GM19328 (cell line): ENCODE measurements at regions not wholly inside any gene's neighbourhood (a gene's known extent, or its start where the extent isn't known, plus 50 kb on each side); places are given as distances from the start of the nearest gene placed in this dataset.

ENCODE experiments used
- ATAC-seq: cut with Tn5 transposase; IDR thresholded peaks from one replicate; pipeline ENCODE4 v1.9.1; 2021; ENCODE audit warnings: mild to moderate bottlenecking, moderate library complexity; ENCODE audit not compliant: unreplicated experiment

GRCh38 chr6:14250573-14250972, 133.0 kb downstream of the CD83 start:
- no peak for ATAC-seq

- no peak for ATAC-seq
Measured at GRCh38 chr6:14252271-14252850, 134.8 kb downstream of the CD83 start.

GRCh38 chr6:14254505-14254904, 136.9 kb downstream of the CD83 start:
- ATAC-seq = peak; percentile 78

GRCh38 chr6:14255916-14256315, 138.3 kb downstream of the CD83 start:
- ATAC-seq = no peak

- no peak for ATAC-seq
Measured at GRCh38 chr6:14258117-14258516, 140.5 kb downstream of the CD83 start.

- no peak for ATAC-seq
Measured at GRCh38 chr6:14258695-14259593, 141.4 kb downstream of the CD83 start.

GRCh38 chr6:14259594-14260152, 142.1 kb downstream of the CD83 start:
- ATAC-seq = no peak

GRCh38 chr6:14260839-14261238, 143.3 kb downstream of the CD83 start:
- ATAC-seq = no peak

DNA sequence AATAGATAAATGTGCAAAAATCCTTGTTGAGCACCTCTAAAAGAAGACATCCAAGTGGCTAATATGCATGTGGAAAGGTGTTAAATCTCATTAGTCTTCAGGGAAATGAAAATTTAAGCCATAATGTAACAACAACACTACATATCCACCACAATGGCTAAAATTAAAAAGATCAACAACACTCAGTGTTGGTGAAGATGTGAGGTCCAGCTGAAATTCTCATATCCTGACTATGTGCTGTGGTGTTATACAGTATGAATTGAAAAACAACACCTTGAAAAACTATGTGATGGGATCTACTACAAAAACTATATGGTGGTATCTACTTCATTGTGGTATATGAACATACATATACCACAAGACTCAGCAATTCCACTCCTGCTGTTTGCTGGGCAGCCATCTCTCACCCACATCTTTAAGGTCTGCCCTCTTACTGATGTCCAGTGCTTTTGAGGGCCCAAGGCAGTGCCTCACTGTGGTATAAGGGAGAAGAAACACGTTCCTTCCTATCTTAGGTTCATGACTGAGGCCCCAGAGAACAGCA, 146.4 kb downstream of the CD83 start:
- no peak for ATAC-seq

GRCh38 chr6:14265049-14266021, 147.8 kb downstream of the CD83 start:
- ATAC-seq = no peak

GRCh38 chr6:14266266-14266665, 148.7 kb downstream of the CD83 start:
- ATAC-seq = no peak

DNA sequence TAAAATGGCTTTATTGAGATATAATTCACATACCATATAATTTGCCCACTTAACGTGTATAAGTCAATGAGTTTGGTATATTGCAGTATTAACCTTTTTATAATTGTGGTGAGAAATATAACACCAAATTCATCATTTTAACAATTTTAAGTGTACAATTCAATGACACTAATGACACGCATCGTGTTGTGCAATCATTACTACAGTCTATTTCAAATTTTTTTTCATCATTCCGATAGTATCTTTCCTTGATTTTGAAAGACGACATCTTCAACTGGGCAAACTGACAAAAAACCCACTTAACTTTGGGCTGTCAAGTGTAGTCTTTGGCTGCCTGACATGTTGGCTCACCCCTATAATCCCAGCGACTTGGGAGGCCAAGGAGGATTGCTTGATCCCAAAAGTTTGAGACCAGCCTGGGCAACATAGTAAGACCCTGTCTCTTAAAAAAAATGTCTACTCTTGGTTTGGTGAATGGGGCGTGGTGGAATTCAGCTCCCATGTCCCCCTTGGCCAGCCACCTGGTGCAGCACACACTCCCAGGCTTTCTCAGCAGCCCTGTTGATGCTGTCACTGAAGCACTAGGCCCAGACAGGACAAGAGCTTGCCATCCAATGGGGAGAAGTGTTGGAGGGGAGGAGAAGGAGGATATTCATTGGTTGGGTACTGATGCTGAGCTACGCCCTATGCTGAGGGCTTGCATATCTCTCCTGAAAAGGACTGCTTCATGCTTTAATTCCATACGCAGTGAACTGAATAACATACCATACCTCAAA, 150.5 kb downstream of the CD83 start:
- ATAC-seq = no peak

GRCh38 chr6:14269436-14269835, 151.9 kb downstream of the CD83 start:
- no peak for ATAC-seq

DNA sequence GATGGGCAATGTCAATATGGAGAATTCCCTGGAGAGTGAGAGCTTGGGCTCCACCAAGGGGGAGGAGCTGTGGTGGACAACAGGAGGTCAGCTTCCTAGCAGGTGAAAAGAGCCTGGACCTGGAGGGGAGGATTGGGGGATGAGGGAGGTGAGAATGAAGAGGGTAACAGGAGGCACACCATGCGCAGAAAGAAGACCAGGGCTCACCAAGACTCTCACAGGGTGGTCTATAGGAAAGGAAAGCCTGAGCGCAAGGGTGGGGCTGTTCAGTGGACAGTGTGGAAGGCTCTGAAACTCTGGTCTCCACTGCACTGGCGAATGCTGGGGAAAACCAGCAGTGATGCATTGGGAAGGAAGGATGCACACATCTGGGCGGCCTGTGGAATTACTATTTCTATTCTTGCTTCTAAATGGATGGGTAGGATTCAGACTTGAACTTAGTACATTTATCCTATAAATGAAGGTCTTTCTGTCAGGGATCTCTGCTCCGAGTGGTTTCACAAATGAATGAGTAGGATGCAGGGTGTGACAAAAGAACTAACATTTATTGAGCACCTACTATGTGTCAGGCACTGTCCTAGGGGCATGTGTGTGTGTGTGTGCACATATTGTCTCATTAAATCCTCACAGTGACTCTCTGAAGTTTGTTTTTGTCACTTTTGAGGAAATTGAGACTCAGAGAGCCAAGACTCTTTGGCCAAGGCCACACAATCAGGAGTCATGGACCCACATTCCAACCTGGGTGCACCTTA, 152.7 kb downstream of the CD83 start:
- ATAC-seq = no peak

DNA sequence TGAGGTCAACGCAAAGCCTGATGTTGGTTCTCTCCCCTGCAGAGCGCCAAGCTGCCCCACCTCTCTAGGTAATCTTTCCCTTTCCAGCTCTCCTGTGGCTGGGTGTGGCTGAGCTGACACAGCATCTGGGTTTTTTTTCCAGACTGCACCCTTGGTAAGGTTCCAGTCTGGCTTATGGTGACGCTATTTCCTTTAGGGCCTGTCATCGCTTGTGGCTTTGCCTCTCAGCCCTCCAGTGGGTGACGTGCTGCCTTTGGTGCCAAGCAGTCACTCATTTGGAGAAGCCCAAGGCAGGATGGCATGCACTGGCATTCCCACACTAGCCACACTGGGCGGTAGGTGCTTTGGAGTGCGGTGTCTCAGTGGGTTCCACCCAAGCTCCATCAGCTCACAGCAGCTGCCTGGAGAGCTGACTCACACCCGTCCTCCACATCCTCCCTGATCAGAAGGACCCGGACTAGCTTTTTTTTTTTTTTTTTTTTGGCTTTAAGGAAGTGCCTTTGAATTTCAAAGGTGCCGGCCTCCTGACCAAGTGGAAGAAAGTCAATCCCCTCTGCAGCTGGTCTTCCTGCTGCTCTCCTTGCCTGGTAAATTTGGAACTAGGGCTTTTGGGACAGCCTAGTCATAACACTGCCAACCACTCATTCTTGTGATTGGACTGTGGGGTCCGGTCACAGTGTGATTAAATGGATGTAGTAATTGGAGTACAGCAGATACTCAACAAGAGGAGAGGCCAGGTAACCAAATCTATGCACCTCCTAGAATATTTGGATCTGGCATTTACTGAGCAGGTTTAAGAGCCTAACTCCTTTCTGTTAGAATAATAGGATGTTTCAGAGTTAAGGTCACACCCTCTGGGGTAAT, 153.6 kb downstream of the CD83 start:
- no peak for ATAC-seq

GRCh38 chr6:14271789-14272736, 154.5 kb downstream of the CD83 start:
- ATAC-seq = no peak

GRCh38 chr6:14272737-14273085, 155.1 kb downstream of the CD83 start:
- no peak for ATAC-seq
